H9 (cell line): ENCODE measurements at regions not wholly inside any gene's neighbourhood (a gene's known extent, or its start where the extent isn't known, plus 50 kb on each side); places are given as distances from the start of the nearest gene placed in this dataset.

ENCODE experiments used
- DNase-seq: peaks from one replicate; pipeline ENCODE4 v3.0.0-alpha.2; 2017
- H2AFZ ChIP-seq: one replicate; pipeline ENCODE4 v1.6.1; 2013; ENCODE audit warnings: mild to moderate bottlenecking, low read length, control low read depth, moderate library complexity
- H2AK5ac ChIP-seq: 2 replicates; pipeline ENCODE4 v1.6.1; 2013; ENCODE audit warnings: low read length, control low read depth, mixed read lengths; ENCODE audit not compliant: insufficient read length
- H2BK120ac ChIP-seq: one replicate; pipeline ENCODE4 v1.6.1; 2013; ENCODE audit warnings: low read depth, mild to moderate bottlenecking, low read length, control low read depth, inconsistent platforms; ENCODE audit not compliant: poor library complexity, severe bottlenecking
- H2BK12ac ChIP-seq: 2 replicates; pipeline ENCODE4 v1.6.1; 2013; ENCODE audit warnings: low read length, control low read depth, mixed read lengths, low read depth; ENCODE audit not compliant: insufficient read length
- H2BK15ac ChIP-seq: 2 replicates; pipeline ENCODE4 v1.6.1; 2013; ENCODE audit warnings: low read depth, low read length, control low read depth
- H2BK20ac ChIP-seq: one replicate; pipeline ENCODE4 v1.6.1; 2013; ENCODE audit warnings: low read depth, mild to moderate bottlenecking, low read length, control low read depth, inconsistent platforms; ENCODE audit not compliant: poor library complexity, severe bottlenecking
- H2BK5ac ChIP-seq: 2 replicates; pipeline ENCODE4 v1.6.1; 2013; ENCODE audit warnings: low read length, control low read depth, mixed read lengths; ENCODE audit not compliant: insufficient read length
- H3K14ac ChIP-seq: 2 replicates; pipeline ENCODE4 v1.6.1; 2013; ENCODE audit warnings: low read length, control low read depth; ENCODE audit not compliant: insufficient read depth
- H3K18ac ChIP-seq: 2 replicates; pipeline ENCODE4 v1.6.1; 2013; ENCODE audit warnings: low read depth, mild to moderate bottlenecking, mixed read lengths, low read length, control low read depth; ENCODE audit not compliant: insufficient read length
- H3K23ac ChIP-seq: 2 replicates; pipeline ENCODE4 v1.6.1; 2013; ENCODE audit warnings: low read length, control low read depth, mixed read lengths, low read depth; ENCODE audit not compliant: insufficient read length
- H3K23me2 ChIP-seq: 2 replicates; pipeline ENCODE4 v1.6.1; 2013; ENCODE audit warnings: low read depth, mild to moderate bottlenecking, mixed read lengths, low read length, control low read depth; ENCODE audit not compliant: insufficient read length, poor library complexity, severe bottlenecking
- H3K27ac ChIP-seq: 2 replicates; pipeline ENCODE4 v1.5.1; 2013; ENCODE audit warnings: low read length, control low read depth, mixed read lengths, low read depth; ENCODE audit not compliant: insufficient read length
- H3K27me3 ChIP-seq: 2 replicates; pipeline ENCODE4 v1.6.1; 2013; ENCODE audit warnings: low read length, control low read depth, inconsistent platforms; ENCODE audit not compliant: insufficient read depth
- H3K4ac ChIP-seq: 2 replicates; pipeline ENCODE4 v1.6.1; 2013; ENCODE audit warnings: low read depth, mild to moderate bottlenecking, control low read depth, inconsistent platforms, low read length, moderate library complexity
- H3K4me1 ChIP-seq: 2 replicates; pipeline ENCODE4 v1.6.1; 2013; ENCODE audit warnings: low read length, control low read depth, inconsistent platforms; ENCODE audit not compliant: insufficient read depth
- H3K4me2 ChIP-seq: 2 replicates; pipeline ENCODE4 v1.6.1; 2013; ENCODE audit warnings: low read length, control low read depth, mixed read lengths; ENCODE audit not compliant: insufficient read length, insufficient read depth
- H3K56ac ChIP-seq: 2 replicates; pipeline ENCODE4 v1.6.1; 2013; ENCODE audit warnings: low read depth, mild to moderate bottlenecking, mixed read lengths, low read length, control low read depth; ENCODE audit not compliant: insufficient read length
- H3K79me1 ChIP-seq: 2 replicates; pipeline ENCODE4 v1.6.1; 2013; ENCODE audit warnings: low read depth, mild to moderate bottlenecking, moderate library complexity, low read length, control low read depth, inconsistent platforms; ENCODE audit not compliant: insufficient read depth, poor library complexity, severe bottlenecking
- H3K79me2 ChIP-seq: 2 replicates; pipeline ENCODE4 v1.6.1; 2013; ENCODE audit warnings: low read length, control low read depth, inconsistent platforms; ENCODE audit not compliant: insufficient read depth
- H3K9ac ChIP-seq: 2 replicates; pipeline ENCODE4 v1.6.1; 2013; ENCODE audit warnings: low read length, control low read depth, mixed read lengths; ENCODE audit not compliant: insufficient read length; ENCODE audit errors: extremely low read depth
- H3K9me3 ChIP-seq: one replicate; pipeline ENCODE4 v1.6.1; 2013; ENCODE audit warnings: low read depth, low read length, inconsistent platforms; ENCODE audit not compliant: control insufficient read depth
- H3T11ph ChIP-seq: one replicate; pipeline ENCODE4 v1.6.1; 2013; ENCODE audit warnings: mild to moderate bottlenecking, low read length, control low read depth, inconsistent platforms
- H4K20me1 ChIP-seq: one replicate; pipeline ENCODE4 v1.6.1; 2013; ENCODE audit not compliant: control insufficient read depth, insufficient read length, insufficient read depth
- H4K5ac ChIP-seq: 2 replicates; pipeline ENCODE4 v1.6.1; 2013; ENCODE audit warnings: low read depth, mild to moderate bottlenecking, mixed read lengths, low read length, control low read depth; ENCODE audit not compliant: insufficient read length
- H4K8ac ChIP-seq: replicated peaks from 2 replicates; pipeline ENCODE4 v1.6.1; 2013; ENCODE audit warnings: low read length, control low read depth, mixed read lengths, low read depth; ENCODE audit not compliant: insufficient read length
- H4K91ac ChIP-seq: 2 replicates; pipeline ENCODE4 v1.6.1; 2013; ENCODE audit warnings: low read depth, mild to moderate bottlenecking, moderate library complexity, mixed read lengths, low read length, control low read depth; ENCODE audit not compliant: insufficient read length
- H3K27ac Mint-ChIP-seq, 3 experiments: 2 replicates in 2 of 3; 3 replicates in 1 of 3; pipeline ENCODE4 v1.8.0; 2020 to 2021; ENCODE audit warnings: mixed read lengths in 3 of 3, mild to moderate bottlenecking in 1 of 3, moderate library complexity in 1 of 3
- H3K27me3 Mint-ChIP-seq: 2 replicates; pipeline ENCODE4 v1.8.0; 2021; ENCODE audit warnings: low read depth, mild to moderate bottlenecking, moderate library complexity, mixed read lengths
- H3K36me3 Mint-ChIP-seq, 3 experiments: 2 replicates in 2 of 3; 3 replicates in 1 of 3; pipeline ENCODE4 v1.8.0; 2020 to 2021; ENCODE audit warnings: low read depth in 3 of 3, mixed read lengths in 3 of 3; ENCODE audit not compliant: insufficient read depth in 1 of 3
- H3K4me1 Mint-ChIP-seq, 2 experiments: 2 replicates each; pipeline ENCODE4 v1.8.0; 2020; ENCODE audit warnings: mixed read lengths in 2 of 2
- H3K4me3 Mint-ChIP-seq, 2 experiments: 2 replicates in 1 of 2; 3 replicates in 1 of 2; pipeline ENCODE4 v1.8.0; 2020 to 2021; ENCODE audit warnings: mild to moderate bottlenecking in 2 of 2, mixed read lengths in 2 of 2, moderate library complexity in 1 of 2
- H3K9me3 Mint-ChIP-seq, 2 experiments: 2 replicates in 1 of 2; 3 replicates in 1 of 2; pipeline ENCODE4 v1.8.0; 2020; ENCODE audit warnings: mild to moderate bottlenecking in 2 of 2, mixed read lengths in 2 of 2, moderate library complexity in 1 of 2
- WGBS: extraction: QIAGEN DNeasy Blood & Tissue Kit; methylation state at CpG from one replicate; pipeline ENCODE4 v1.1.7; 2013; ENCODE audit warnings: missing lambda C conversion rate, low lambda C conversion rate, mixed read lengths; ENCODE audit not compliant: insufficient read length; ENCODE audit errors: extremely low coverage; 5-methylcytosine and 5-hydroxymethylcytosine counted together
- TF ChIP-seq, protein P1 (sequence below): fragments of 200-600 bp; sonication (generic); conservative IDR thresholded peaks from 3 replicates; pipeline ENCODE4 v1.8.0; 2021; ENCODE audit warnings: antibody characterized with exemption, mild to moderate bottlenecking

DNA sequence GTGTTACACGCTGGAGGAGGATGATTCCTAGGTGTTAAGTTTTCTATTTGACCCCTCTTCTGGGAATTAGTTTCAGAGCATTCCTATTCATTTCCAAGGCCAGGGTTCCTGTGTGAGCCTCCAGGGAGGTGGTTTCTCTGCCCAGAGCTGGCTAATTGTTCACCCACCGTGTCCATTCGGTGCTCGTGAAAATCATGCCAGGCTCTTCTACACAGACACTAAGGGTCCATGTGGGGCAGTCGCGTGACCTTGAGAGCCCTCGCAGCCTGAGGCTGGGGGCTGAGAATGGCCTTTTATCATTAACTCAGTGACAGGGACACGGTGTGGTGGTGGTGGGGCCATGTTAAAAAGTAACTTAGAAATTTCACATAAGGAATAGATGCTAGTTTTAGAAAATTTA is 83.7 kb downstream of the EMX2 start:
- H3K23ac ChIP-seq: no peak overlapping the region
- TF ChIP-seq, protein P1, sequence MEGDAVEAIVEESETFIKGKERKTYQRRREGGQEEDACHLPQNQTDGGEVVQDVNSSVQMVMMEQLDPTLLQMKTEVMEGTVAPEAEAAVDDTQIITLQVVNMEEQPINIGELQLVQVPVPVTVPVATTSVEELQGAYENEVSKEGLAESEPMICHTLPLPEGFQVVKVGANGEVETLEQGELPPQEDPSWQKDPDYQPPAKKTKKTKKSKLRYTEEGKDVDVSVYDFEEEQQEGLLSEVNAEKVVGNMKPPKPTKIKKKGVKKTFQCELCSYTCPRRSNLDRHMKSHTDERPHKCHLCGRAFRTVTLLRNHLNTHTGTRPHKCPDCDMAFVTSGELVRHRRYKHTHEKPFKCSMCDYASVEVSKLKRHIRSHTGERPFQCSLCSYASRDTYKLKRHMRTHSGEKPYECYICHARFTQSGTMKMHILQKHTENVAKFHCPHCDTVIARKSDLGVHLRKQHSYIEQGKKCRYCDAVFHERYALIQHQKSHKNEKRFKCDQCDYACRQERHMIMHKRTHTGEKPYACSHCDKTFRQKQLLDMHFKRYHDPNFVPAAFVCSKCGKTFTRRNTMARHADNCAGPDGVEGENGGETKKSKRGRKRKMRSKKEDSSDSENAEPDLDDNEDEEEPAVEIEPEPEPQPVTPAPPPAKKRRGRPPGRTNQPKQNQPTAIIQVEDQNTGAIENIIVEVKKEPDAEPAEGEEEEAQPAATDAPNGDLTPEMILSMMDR: no peak
- H3K79me2 ChIP-seq: no peaks in the 10 kb centered on the region
- no peak overlapping the region for H2BK20ac ChIP-seq
- H4K5ac ChIP-seq: no peak overlapping the region
- H3K4me1 Mint-ChIP-seq: no peaks in the 10 kb centered on the region
- no peak overlapping the region for H2BK15ac ChIP-seq
- no peak overlapping the region for H4K91ac ChIP-seq
- H3K27me3 Mint-ChIP-seq: peaks cover 6% of the 10 kb centered on the region
- H3K23me2 ChIP-seq: no peaks in the 10 kb centered on the region
- H3T11ph ChIP-seq: no peak overlapping the region
- no peak overlapping the region for H3K18ac ChIP-seq
- H3K36me3 Mint-ChIP-seq: no peaks in the 10 kb centered on the region
- H3K27ac Mint-ChIP-seq: no peak overlapping the region
- H3K4me2 ChIP-seq: no peak overlapping the region
- no peak overlapping the region for H2AFZ ChIP-seq
- no peaks in the 10 kb centered on the region for H3K4me1 ChIP-seq
- no peak overlapping the region for H4K8ac ChIP-seq
- no peaks in the 10 kb centered on the region for H3K9me3 ChIP-seq
- no peaks in the 10 kb centered on the region for H3K79me1 ChIP-seq
- no peak overlapping the region for H3K56ac ChIP-seq
- H2BK5ac ChIP-seq: no peak overlapping the region
- H3K27ac ChIP-seq: no peak overlapping the region
- no peak overlapping the region for H2BK120ac ChIP-seq
- H4K20me1 ChIP-seq: no peaks in the 10 kb centered on the region
- no peak overlapping the region for H3K4ac ChIP-seq
- peaks cover 0 to 5% of the 10 kb centered on the region in 2 experiments; a peak in 1 of 5 replicates for H3K9me3 Mint-ChIP-seq
- no peak for DNase-seq
- WGBS: no CpG with 5 or more reads among the region's 8 CpGs
- H2AK5ac ChIP-seq: no peak overlapping the region
- H3K4me3 Mint-ChIP-seq: no peak overlapping the region
- no peaks in the 10 kb centered on the region for H3K27me3 ChIP-seq
- H3K9ac ChIP-seq: no peak overlapping the region
- no peak overlapping the region for H3K14ac ChIP-seq
- no peak overlapping the region for H2BK12ac ChIP-seq
